K562 (cell line): ENCODE measurements at regions not wholly inside any gene's neighbourhood (a gene's known extent, or its start where the extent isn't known, plus 50 kb on each side); places are given as distances from the start of the nearest gene placed in this dataset.

ENCODE experiments used
- DMBX1 ChIP-seq: fragments of 250-450 bp; sonication (Bioruptor Pico); IDR thresholded peaks from 2 replicates; pipeline ENCODE4 v1.8.0; 2022; ENCODE audit warnings: inconsistent platforms, mild to moderate bottlenecking, moderate library complexity, borderline replicate concordance
- DPF2 ChIP-seq: fragments of 450-650 bp; IDR thresholded peaks from 2 replicates; pipeline ENCODE4 v1.6.1; 2016
- RFX7 ChIP-seq: fragments of 250-450 bp; sonication (Bioruptor Pico); IDR thresholded peaks from 2 replicates; pipeline ENCODE4 v1.5.1; 2021; ENCODE audit warnings: mild to moderate bottlenecking
- STAG1 ChIP-seq: sonication (generic); formaldehyde crosslinking; IDR thresholded peaks from 2 replicates; pipeline ENCODE4 v1.5.0; 2020; ENCODE audit warnings: missing genetic modification reagents, borderline replicate concordance
- TCF7 ChIP-seq: sonication (generic); IDR thresholded peaks from 2 replicates; pipeline ENCODE4 v1.6.1; 2016; ENCODE audit warnings: antibody characterized with exemption, borderline replicate concordance
- TEAD1 ChIP-seq, 2 experiments: fragments of 450-650 bp in 1 of 2; sonication (generic) in 1 of 2; formaldehyde crosslinking; IDR thresholded peaks; 2 replicates each; pipeline versions ENCODE4 v1.4.0 to v1.8.0; 2020 to 2022; ENCODE audit warnings: mild to moderate bottlenecking in 2 of 2, missing genetic modification reagents in 1 of 2
- ZFP36 ChIP-seq: fragments of 150-350 bp; IDR thresholded peaks from 2 replicates; pipeline ENCODE4 v1.6.1; 2018; ENCODE audit warnings: low read length, low read depth; ENCODE audit not compliant: partially characterized antibody
- ZNF586 ChIP-seq: fragments of 450-650 bp; formaldehyde crosslinking; conservative IDR thresholded peaks from 2 replicates; pipeline ENCODE4 v1.4.0; 2020; ENCODE audit warnings: mild to moderate bottlenecking, moderate library complexity
- ZNF75A ChIP-seq: fragments of 450-650 bp; formaldehyde crosslinking; IDR thresholded peaks from 2 replicates; pipeline ENCODE4 v1.4.0; 2020; ENCODE audit warnings: mild to moderate bottlenecking
- TF ChIP-seq, protein P1 (sequence below), 2 experiments: fragments of 250-450 bp in 1 of 2; fragments of 450-650 bp in 1 of 2; sonication (Bioruptor Pico) in 1 of 2; IDR thresholded peaks; 2 replicates each; pipeline versions ENCODE4 v1.6.1 to v1.8.0; 2016 to 2021; ENCODE audit warnings: mild to moderate bottlenecking in 2 of 2, moderate library complexity in 2 of 2, missing compliant biosample characterization in 1 of 2, missing genetic modification characterization in 1 of 2
- TF ChIP-seq, protein P2 (sequence below), 2 experiments: fragments of 450-650 bp; formaldehyde crosslinking in 1 of 2; IDR thresholded peaks; 2 replicates each; pipeline versions ENCODE4 v1.4.0 to v1.6.1; 2014 to 2020; ENCODE audit warnings: mild to moderate bottlenecking in 2 of 2, borderline replicate concordance in 1 of 2, low read depth in 1 of 2
- TF ChIP-seq, protein P3 (sequence below): fragments of 250-450 bp; sonication (Bioruptor Pico); IDR thresholded peaks from 2 replicates; pipeline ENCODE4 v1.4.0; 2020; ENCODE audit warnings: borderline replicate concordance
- TF ChIP-seq, protein P4 (sequence below), 2 experiments: fragments of 450-650 bp; conservative IDR thresholded peaks; 2 replicates each; pipeline ENCODE4 v1.6.1; 2017; ENCODE audit warnings: mild to moderate bottlenecking in 2 of 2, moderate library complexity in 2 of 2

DNA sequence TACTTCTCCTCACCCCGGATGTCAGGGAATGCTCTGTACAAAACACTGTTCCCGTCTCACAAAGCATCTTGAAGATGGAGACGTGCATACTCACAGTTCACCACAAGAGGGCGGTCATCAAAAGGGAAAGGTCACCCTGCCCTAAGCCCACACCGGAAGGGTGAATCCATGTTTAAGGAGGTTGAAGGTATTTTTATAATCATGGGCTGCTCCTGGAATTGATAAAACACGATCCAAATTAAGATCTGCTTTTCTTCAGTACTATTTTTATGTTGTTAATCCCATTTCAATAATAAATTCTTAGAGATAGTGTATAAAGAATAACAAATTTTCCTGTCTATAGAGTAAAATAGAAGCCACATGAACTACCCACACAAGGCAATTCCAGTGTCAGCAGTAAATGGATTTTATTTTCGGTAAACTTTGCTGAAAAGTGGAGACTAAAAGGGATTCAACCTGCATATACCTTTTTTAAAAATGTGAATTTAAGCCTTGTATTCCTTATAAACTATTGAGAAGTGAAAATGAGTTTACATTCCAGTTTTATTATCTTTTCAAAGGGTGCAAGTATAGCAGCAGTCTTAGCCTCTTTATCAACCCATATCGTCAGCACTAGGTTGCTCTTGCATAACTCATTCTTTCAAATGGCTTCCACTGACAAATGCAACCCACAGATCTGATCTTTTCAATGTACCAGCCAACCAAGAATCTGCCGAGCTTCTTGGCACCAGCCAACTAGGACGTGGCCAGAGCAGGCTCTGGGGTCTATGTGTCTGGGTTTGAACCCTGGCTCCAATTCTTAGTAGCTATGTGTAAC is 79.7 kb upstream of the MBOAT1 start (continued):
- TF ChIP-seq, protein P1, sequence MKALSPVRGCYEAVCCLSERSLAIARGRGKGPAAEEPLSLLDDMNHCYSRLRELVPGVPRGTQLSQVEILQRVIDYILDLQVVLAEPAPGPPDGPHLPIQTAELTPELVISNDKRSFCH (CRISPR knock-in tag; IDR thresholded peaks at IDR 0.05) = no peak
- TF ChIP-seq, protein P1 (tag; IDR thresholded peaks at IDR 0.05) = no peak
- no peak for TF ChIP-seq TEAD1 (CRISPR knock-in tag; IDR thresholded peaks at IDR 0.05)
- TF ChIP-seq, protein P2, sequence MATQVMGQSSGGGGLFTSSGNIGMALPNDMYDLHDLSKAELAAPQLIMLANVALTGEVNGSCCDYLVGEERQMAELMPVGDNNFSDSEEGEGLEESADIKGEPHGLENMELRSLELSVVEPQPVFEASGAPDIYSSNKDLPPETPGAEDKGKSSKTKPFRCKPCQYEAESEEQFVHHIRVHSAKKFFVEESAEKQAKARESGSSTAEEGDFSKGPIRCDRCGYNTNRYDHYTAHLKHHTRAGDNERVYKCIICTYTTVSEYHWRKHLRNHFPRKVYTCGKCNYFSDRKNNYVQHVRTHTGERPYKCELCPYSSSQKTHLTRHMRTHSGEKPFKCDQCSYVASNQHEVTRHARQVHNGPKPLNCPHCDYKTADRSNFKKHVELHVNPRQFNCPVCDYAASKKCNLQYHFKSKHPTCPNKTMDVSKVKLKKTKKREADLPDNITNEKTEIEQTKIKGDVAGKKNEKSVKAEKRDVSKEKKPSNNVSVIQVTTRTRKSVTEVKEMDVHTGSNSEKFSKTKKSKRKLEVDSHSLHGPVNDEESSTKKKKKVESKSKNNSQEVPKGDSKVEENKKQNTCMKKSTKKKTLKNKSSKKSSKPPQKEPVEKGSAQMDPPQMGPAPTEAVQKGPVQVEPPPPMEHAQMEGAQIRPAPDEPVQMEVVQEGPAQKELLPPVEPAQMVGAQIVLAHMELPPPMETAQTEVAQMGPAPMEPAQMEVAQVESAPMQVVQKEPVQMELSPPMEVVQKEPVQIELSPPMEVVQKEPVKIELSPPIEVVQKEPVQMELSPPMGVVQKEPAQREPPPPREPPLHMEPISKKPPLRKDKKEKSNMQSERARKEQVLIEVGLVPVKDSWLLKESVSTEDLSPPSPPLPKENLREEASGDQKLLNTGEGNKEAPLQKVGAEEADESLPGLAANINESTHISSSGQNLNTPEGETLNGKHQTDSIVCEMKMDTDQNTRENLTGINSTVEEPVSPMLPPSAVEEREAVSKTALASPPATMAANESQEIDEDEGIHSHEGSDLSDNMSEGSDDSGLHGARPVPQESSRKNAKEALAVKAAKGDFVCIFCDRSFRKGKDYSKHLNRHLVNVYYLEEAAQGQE (IDR thresholded peaks at IDR 0.05; ENCODE audit: borderline replicate concordance) = peak; percentile 94
- TF ChIP-seq, protein P2 (CRISPR knock-in tag; IDR thresholded peaks at IDR 0.05; ENCODE audit: low read depth) = no peak
- TF ChIP-seq RFX7 (CRISPR knock-in tag) = no peak
- TF ChIP-seq, protein P3, sequence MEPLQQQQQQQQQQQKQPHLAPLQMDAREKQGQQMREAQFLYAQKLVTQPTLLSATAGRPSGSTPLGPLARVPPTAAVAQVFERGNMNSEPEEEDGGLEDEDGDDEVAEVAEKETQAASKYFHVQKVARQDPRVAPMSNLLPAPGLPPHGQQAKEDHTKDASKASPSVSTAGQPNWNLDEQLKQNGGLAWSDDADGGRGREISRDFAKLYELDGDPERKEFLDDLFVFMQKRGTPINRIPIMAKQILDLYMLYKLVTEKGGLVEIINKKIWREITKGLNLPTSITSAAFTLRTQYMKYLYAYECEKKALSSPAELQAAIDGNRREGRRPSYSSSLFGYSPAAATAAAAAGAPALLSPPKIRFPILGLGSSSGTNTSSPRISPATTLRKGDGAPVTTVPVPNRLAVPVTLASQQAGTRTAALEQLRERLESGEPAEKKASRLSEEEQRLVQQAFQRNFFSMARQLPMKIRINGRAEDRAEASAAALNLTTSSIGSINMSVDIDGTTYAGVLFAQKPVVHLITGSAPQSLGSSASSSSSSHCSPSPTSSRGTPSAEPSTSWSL (CRISPR knock-in tag) = no peak
- TF ChIP-seq, protein P4, sequence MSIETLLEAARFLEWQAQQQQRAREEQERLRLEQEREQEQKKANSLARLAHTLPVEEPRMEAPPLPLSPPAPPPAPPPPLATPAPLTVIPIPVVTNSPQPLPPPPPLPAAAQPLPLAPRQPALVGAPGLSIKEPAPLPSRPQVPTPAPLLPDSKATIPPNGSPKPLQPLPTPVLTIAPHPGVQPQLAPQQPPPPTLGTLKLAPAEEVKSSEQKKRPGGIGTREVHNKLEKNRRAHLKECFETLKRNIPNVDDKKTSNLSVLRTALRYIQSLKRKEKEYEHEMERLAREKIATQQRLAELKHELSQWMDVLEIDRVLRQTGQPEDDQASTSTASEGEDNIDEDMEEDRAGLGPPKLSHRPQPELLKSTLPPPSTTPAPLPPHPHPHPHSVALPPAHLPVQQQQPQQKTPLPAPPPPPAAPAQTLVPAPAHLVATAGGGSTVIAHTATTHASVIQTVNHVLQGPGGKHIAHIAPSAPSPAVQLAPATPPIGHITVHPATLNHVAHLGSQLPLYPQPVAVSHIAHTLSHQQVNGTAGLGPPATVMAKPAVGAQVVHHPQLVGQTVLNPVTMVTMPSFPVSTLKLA (conservative IDR thresholded peaks at IDR 0.05) = peak; percentile 33 to 36; a peak in 1 of 4 replicates
- TF ChIP-seq ZFP36 = no peak
- no peak for TF ChIP-seq DMBX1 (CRISPR knock-in tag)
- peak; percentile 91 for TF ChIP-seq TCF7
- TF ChIP-seq ZNF586 (CRISPR knock-in tag) = no peak
- TF ChIP-seq DPF2 = 0 out of 2 replicates have a peak, but pooled peaks have one; percentile 12
- TF ChIP-seq ZNF75A (CRISPR knock-in tag) = no peak
- TF ChIP-seq STAG1 (CRISPR knock-in tag) = peak; percentile 67; the same call in 1 of the 2 replicates
